Transverse colon (tissue), 3 donors: ENCODE measurements at regions not wholly inside any gene's neighbourhood (a gene's known extent, or its start where the extent isn't known, plus 50 kb on each side); places are given as distances from the start of the nearest gene placed in this dataset.

Experiments
- CTCF ChIP-seq, 5 experiments: fragments of 200-600 bp in 3 of 5; fragments of 450-650 bp in 2 of 5; sonication (generic) in 3 of 5; IDR thresholded peaks; 1 replicate in 2 of 5; 2 replicates in 3 of 5; pipeline ENCODE4 v1.5.1; 2016 to 2017; ENCODE audit warnings: antibody characterized with exemption in 5 of 5, inconsistent platforms in 3 of 5, mild to moderate bottlenecking in 2 of 5, moderate library complexity in 1 of 5
- EP300 ChIP-seq: sonication (generic); formaldehyde crosslinking; IDR thresholded peaks from one replicate; pipeline ENCODE4 v1.6.1; 2017; ENCODE audit warnings: antibody characterized with exemption, low read depth
- POLR2A ChIP-seq: fragments of 450-650 bp; IDR thresholded peaks from one replicate; pipeline ENCODE4 v1.6.1; 2016; ENCODE audit warnings: antibody characterized with exemption, mild to moderate bottlenecking, moderate library complexity

- TF ChIP-seq POLR2A (no peak), CTCF (IDR thresholded peaks at IDR 0.05) (no peak), EP300 (no peak)
Measured at GRCh38 chr16:66095676-66096075, 270.8 kb upstream of the CDH5 start.
